GM18499 (cell line): ENCODE measurements at regions not wholly inside any gene's neighbourhood (a gene's known extent, or its start where the extent isn't known, plus 50 kb on each side); places are given as distances from the start of the nearest gene placed in this dataset.

Experiments used
- ATAC-seq: cut with Tn5 transposase; IDR thresholded peaks from one replicate; pipeline ENCODE4 v1.9.1; 2021; ENCODE audit warnings: moderate number of reproducible peaks; ENCODE audit not compliant: insufficient read depth, unreplicated experiment

- no peak for ATAC-seq
These were observed 219.5 kb upstream of the DTNBP1 start for GRCh38 chr6:15882345-15882744.

GRCh38 chr6:15881150-15881549 is 218.3 kb upstream of the DTNBP1 start:
- no peak for ATAC-seq

GRCh38 chr6:15880262-15880973 is 217.6 kb upstream of the DTNBP1 start:
- ATAC-seq, result no peak

GRCh38 chr6:15879371-15880261 is 216.8 kb upstream of the DTNBP1 start:
- peak; percentile 50 for ATAC-seq

GRCh38 chr6:15877231-15877630 is 214.4 kb upstream of the DTNBP1 start:
- no peak for ATAC-seq

- peak; percentile 74 for ATAC-seq
These were observed 213.6 kb upstream of the DTNBP1 start for GRCh38 chr6:15876406-15876805.

GRCh38 chr6:15875797-15876196 is 213.0 kb upstream of the DTNBP1 start:
- no peak for ATAC-seq

GRCh38 chr6:15874821-15875220 is 212.0 kb upstream of the DTNBP1 start:
- no peak for ATAC-seq

GRCh38 chr6:15874326-15874725 is 211.5 kb upstream of the DTNBP1 start:
- ATAC-seq, result no peak

GRCh38 chr6:15872241-15873103 is 209.6 kb upstream of the DTNBP1 start:
- no peak for ATAC-seq

GRCh38 chr6:15871276-15871675 is 208.4 kb upstream of the DTNBP1 start:
- no peak for ATAC-seq

- ATAC-seq, result no peak
These were observed 207.7 kb upstream of the DTNBP1 start for GRCh38 chr6:15870333-15871043.

- no peak for ATAC-seq
These were observed 201.9 kb upstream of the DTNBP1 start for GRCh38 chr6:15864708-15865062.

GRCh38 chr6:15864038-15864707 is 201.3 kb upstream of the DTNBP1 start:
- ATAC-seq, result no peak

GRCh38 chr6:15862810-15863209 is 200.0 kb upstream of the DTNBP1 start:
- no peak for ATAC-seq

GRCh38 chr6:15861486-15861885 is 198.7 kb upstream of the DTNBP1 start:
- ATAC-seq, result no peak

- ATAC-seq, result no peak
These were observed 192.2 kb upstream of the DTNBP1 start for GRCh38 chr6:15854826-15855710.

GRCh38 chr6:15854378-15854777 is 191.6 kb upstream of the DTNBP1 start:
- no peak for ATAC-seq

- no peak for ATAC-seq
These were observed 190.4 kb upstream of the DTNBP1 start for GRCh38 chr6:15853259-15853658.
